Prostate gland (tissue), 2 donors: ENCODE measurements at regions not wholly inside any gene's neighbourhood (a gene's known extent, or its start where the extent isn't known, plus 50 kb on each side); places are given as distances from the start of the nearest gene placed in this dataset.
"Not testable (repeated sequence)": the region's sequence is repeated elsewhere in the genome, so short reads cannot be mapped to it uniquely, and the experiment has no call there.

Experiments
- DNase-seq: peaks from one replicate; pipeline ENCODE4 v3.0.0-alpha.2; 2019; ENCODE audit warnings: low spot score
- H3K27ac ChIP-seq, 2 donors: fragments of 200-600 bp; sonication (generic); 2 replicates each; pipeline ENCODE4 v1.5.1; 2017 to 2019
- H3K27me3 ChIP-seq: fragments of 200-600 bp; sonication (generic); replicated peaks from 2 replicates; pipeline ENCODE4 v1.5.1; 2019; ENCODE audit not compliant: insufficient read depth
- H3K36me3 ChIP-seq, 2 donors: fragments of 200-600 bp; sonication (generic); 1 replicate in 1 of 2; 2 replicates in 1 of 2; pipeline versions ENCODE4 v1.5.1 to v1.8.1; 2017 to 2019
- H3K4me1 ChIP-seq: fragments of 200-600 bp; sonication (generic); replicated peaks from 2 replicates; pipeline ENCODE4 v1.5.1; 2019
- H3K4me3 ChIP-seq, 2 donors: fragments of 200-600 bp; sonication (generic); 2 replicates each; pipeline ENCODE4 v1.5.1; 2017 to 2019
- H3K9me3 ChIP-seq: fragments of 200-600 bp; sonication (generic); 2 replicates; pipeline ENCODE4 v1.5.1; 2017
- POLR2A ChIP-seq: fragments of 450-650 bp; IDR thresholded peaks from one replicate; pipeline ENCODE4 v1.6.1; 2016; ENCODE audit warnings: antibody characterized with exemption, mild to moderate bottlenecking
- POLR2AphosphoS5 ChIP-seq: sonication (generic); formaldehyde crosslinking; IDR thresholded peaks from one replicate; pipeline ENCODE4 v1.6.1; 2017; ENCODE audit warnings: antibody characterized with exemption
- WGBS: methylation state at CpG from one replicate; pipeline ENCODE4 v1.1.5; 2018; 5-methylcytosine and 5-hydroxymethylcytosine counted together
- intact Hi-C: fragments of 100-400 bp; cut with DNase I; formaldehyde crosslinking; loops from one replicate; pipeline ENCODE4 v1.14.2; 2022
- TF ChIP-seq, protein P1 (sequence below), 4 experiments: fragments of 200-600 bp in 2 of 4; fragments of 450-650 bp in 2 of 4; sonication (generic) in 2 of 4; IDR thresholded peaks; 1 replicate in 3 of 4; 2 replicates in 1 of 4; pipeline ENCODE4 v1.5.1; 2016 to 2019; ENCODE audit warnings: antibody characterized with exemption in 4 of 4, mild to moderate bottlenecking in 2 of 4, moderate library complexity in 2 of 4

- no peaks in the 10 kb centered on the region for H3K9me3 ChIP-seq
- H3K4me3 ChIP-seq: no peak overlapping the region
- DNase-seq: no peak
- H3K27ac ChIP-seq: no peak overlapping the region
- intact Hi-C loops: no loop called here
- no peaks in the 10 kb centered on the region for H3K27me3 ChIP-seq
- 59% methylated on average over 1 of the region's 1 CpG for WGBS
- H3K36me3 ChIP-seq: no peaks in the 10 kb centered on the region
- TF ChIP-seq POLR2AphosphoS5: no peak
- TF ChIP-seq, protein P1, sequence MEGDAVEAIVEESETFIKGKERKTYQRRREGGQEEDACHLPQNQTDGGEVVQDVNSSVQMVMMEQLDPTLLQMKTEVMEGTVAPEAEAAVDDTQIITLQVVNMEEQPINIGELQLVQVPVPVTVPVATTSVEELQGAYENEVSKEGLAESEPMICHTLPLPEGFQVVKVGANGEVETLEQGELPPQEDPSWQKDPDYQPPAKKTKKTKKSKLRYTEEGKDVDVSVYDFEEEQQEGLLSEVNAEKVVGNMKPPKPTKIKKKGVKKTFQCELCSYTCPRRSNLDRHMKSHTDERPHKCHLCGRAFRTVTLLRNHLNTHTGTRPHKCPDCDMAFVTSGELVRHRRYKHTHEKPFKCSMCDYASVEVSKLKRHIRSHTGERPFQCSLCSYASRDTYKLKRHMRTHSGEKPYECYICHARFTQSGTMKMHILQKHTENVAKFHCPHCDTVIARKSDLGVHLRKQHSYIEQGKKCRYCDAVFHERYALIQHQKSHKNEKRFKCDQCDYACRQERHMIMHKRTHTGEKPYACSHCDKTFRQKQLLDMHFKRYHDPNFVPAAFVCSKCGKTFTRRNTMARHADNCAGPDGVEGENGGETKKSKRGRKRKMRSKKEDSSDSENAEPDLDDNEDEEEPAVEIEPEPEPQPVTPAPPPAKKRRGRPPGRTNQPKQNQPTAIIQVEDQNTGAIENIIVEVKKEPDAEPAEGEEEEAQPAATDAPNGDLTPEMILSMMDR (IDR thresholded peaks at IDR 0.05): no peak
- TF ChIP-seq POLR2A: no peak
- no peaks in the 10 kb centered on the region for H3K4me1 ChIP-seq
These were observed 268.4 kb upstream of the AMIGO2 start for GRCh38 chr12:47348206-47348605.

- TF ChIP-seq POLR2A (no peak), POLR2AphosphoS5 (no peak)
- TF ChIP-seq, protein P1 (IDR thresholded peaks at IDR 0.05): no peak
- WGBS: 66% methylated on average over 4 of the region's 4 CpGs
- Histone ChIP-seq H3K9me3 (no peaks in the 10 kb centered on the region), H3K27me3 (no peaks in the 10 kb centered on the region), H3K4me3 (no peak overlapping the region), H3K27ac (no peak overlapping the region), H3K4me1 (no peaks in the 10 kb centered on the region), H3K36me3 (no peaks in the 10 kb centered on the region)
- intact Hi-C loops: no loop called here
- DNase-seq: no peak
These were observed 266.7 kb upstream of the AMIGO2 start for GRCh38 chr12:47346251-47347019.

GRCh38 chr12:47343684-47344567, 264.2 kb upstream of the AMIGO2 start:
- no peaks in the 10 kb centered on the region for H3K4me1 ChIP-seq
- no peaks in the 10 kb centered on the region for H3K9me3 ChIP-seq
- WGBS: 83% methylated on average over 2 of the region's 2 CpGs
- no peak for TF ChIP-seq POLR2A
- H3K27me3 ChIP-seq: no peaks in the 10 kb centered on the region
- intact Hi-C loops: no loop called here
- H3K27ac ChIP-seq: no peak overlapping the region
- no peak for DNase-seq
- no peak overlapping the region for H3K4me3 ChIP-seq
- H3K36me3 ChIP-seq: no peaks in the 10 kb centered on the region

DNA sequence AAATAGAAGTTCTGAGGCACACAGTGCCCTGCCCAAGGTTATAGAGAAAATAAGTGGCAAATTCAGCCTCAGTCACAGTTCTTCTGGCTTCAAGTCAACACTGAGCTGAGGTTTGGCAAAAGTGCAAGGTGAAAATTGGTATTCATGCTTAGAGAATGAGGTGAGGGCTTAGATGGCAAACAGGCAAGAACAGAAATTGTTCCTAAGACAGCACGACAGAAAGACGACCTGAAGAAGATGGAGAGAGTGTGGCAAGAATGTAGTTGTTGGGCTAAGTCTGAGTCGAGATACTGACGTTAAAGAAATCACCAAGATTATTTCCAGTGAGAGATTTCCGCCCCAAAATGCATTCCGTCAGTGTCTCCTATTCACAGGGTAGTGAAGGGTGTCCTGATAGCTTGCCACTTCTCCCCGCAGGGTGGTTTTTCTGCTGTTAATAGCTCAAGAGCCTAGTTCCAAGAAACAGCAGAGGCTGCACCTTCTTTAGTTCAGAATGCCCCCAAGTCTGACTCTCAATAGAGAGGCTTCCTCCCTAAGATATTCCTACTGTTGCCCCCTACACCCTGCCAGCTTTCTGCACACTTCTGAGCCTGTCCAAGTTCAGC, 260.8 kb upstream of the AMIGO2 start:
- no peak for DNase-seq
- Histone ChIP-seq H3K27ac (no peak overlapping the region), H3K4me3 (no peak overlapping the region), H3K27me3 (no peaks in the 10 kb centered on the region), H3K36me3 (no peaks in the 10 kb centered on the region), H3K4me1 (no peaks in the 10 kb centered on the region), H3K9me3 (no peaks in the 10 kb centered on the region)
- WGBS: 62% methylated on average over 7 of the region's 7 CpGs
- intact Hi-C loops: no loop called here
- TF ChIP-seq, protein P1 (IDR thresholded peaks at IDR 0.05): no peak
- no peak for TF ChIP-seq POLR2AphosphoS5
- no peak for TF ChIP-seq POLR2A

- H3K27ac ChIP-seq: no peak overlapping the region
- intact Hi-C loops: no loop called here
- H3K4me1 ChIP-seq: no peaks in the 10 kb centered on the region
- no peaks in the 10 kb centered on the region for H3K9me3 ChIP-seq
- H3K36me3 ChIP-seq: no peaks in the 10 kb centered on the region
- DNase-seq: no peak
- TF ChIP-seq POLR2A (no peak), POLR2AphosphoS5 (no peak)
- TF ChIP-seq, protein P1 (IDR thresholded peaks at IDR 0.05): no peak
- H3K4me3 ChIP-seq: no peak overlapping the region
- no peaks in the 10 kb centered on the region for H3K27me3 ChIP-seq
These were observed 257.8 kb upstream of the AMIGO2 start for GRCh38 chr12:47337581-47337980.

DNA sequence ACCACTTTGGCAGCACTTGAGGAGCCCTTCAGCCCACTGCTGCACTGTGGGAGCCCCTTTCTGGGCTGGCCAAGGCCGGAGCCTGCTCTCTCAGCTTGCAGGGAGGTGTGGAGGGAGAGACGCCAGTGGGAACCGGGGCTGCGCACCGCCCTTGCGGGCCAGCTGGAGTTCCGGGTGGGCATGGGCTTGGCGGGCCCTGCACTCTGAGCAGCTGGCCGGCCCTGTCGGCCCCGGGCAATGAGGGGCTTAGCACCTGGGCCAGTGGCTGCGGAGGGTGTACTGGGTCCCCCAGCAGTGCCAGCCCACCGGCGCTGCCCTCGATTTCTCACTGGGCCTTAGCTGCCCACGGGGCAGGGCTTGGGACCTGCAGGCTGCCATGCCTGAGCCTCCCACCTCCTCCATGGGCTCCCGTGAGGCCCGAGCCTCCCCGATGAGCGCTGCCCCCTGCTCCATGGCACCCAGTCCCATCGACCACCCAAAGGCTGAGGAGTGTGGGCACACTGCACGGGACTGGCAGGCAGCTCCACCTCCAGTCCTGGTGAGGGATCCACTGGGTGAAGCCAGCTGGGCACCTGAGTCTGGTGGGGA, 253.6 kb upstream of the AMIGO2 start:
- H3K4me1 ChIP-seq, H3K27me3 ChIP-seq, H3K27ac ChIP-seq, H3K36me3 ChIP-seq, H3K4me3 ChIP-seq, H3K9me3 ChIP-seq, intact Hi-C loops, DNase-seq: not testable (repeated sequence)
- WGBS: 89% methylated on average over 19 of the region's 22 CpGs
